Bone marrow (tissue), 2 donors: ENCODE measurements at regions not wholly inside any gene's neighbourhood (a gene's known extent, or its start where the extent isn't known, plus 50 kb on each side); places are given as distances from the start of the nearest gene placed in this dataset.

Experiments used
- DNase-seq, 2 donors: peaks; one replicate each; lab custom pipeline; 2025; lab: John Stamatoyannopoulos, UW

- DNase-seq, result no peak
These were observed 402.3 kb downstream of the LRRC70 start for GRCh38 chr5:62980884-62981283.

- DNase-seq, result no peak
These were observed 400.9 kb downstream of the LRRC70 start for GRCh38 chr5:62979472-62979871.

GRCh38 chr5:62977661-62978060 is 399.0 kb downstream of the LRRC70 start:
- DNase-seq, result no peak

GRCh38 chr5:62974623-62975022 is 396.0 kb downstream of the LRRC70 start:
- DNase-seq, result no peak

GRCh38 chr5:62969409-62970120 is 390.9 kb downstream of the LRRC70 start:
- DNase-seq, result no peak

- DNase-seq, result no peak
These were observed 385.8 kb downstream of the LRRC70 start for GRCh38 chr5:62964428-62964827.

- no peak for DNase-seq
These were observed 382.2 kb downstream of the LRRC70 start for GRCh38 chr5:62960781-62961180.

GRCh38 chr5:62956597-62956996 is 378.0 kb downstream of the LRRC70 start:
- no peak for DNase-seq

- no peak for DNase-seq
These were observed 376.0 kb downstream of the LRRC70 start for GRCh38 chr5:62954578-62954977.

GRCh38 chr5:62948301-62948700 is 369.7 kb downstream of the LRRC70 start:
- DNase-seq, result no peak

- no peak for DNase-seq
These were observed 363.8 kb downstream of the LRRC70 start for GRCh38 chr5:62942384-62942783.

- DNase-seq, result no peak
These were observed 360.3 kb downstream of the LRRC70 start for GRCh38 chr5:62938927-62939326.

GRCh38 chr5:62937661-62938558 is 359.3 kb downstream of the LRRC70 start:
- no peak for DNase-seq

GRCh38 chr5:62935660-62936059 is 357.0 kb downstream of the LRRC70 start:
- DNase-seq, result no peak

GRCh38 chr5:62934319-62934718 is 355.7 kb downstream of the LRRC70 start:
- no peak for DNase-seq

GRCh38 chr5:62933261-62933660 is 354.6 kb downstream of the LRRC70 start:
- DNase-seq, result no peak

- DNase-seq, result no peak
These were observed 352.7 kb downstream of the LRRC70 start for GRCh38 chr5:62931153-62931950.

- no peak for DNase-seq
These were observed 343.6 kb downstream of the LRRC70 start for GRCh38 chr5:62922191-62922590.

GRCh38 chr5:62920856-62921255 is 342.2 kb downstream of the LRRC70 start:
- no peak for DNase-seq

- DNase-seq, result no peak
These were observed 330.7 kb downstream of the LRRC70 start for GRCh38 chr5:62909326-62909725.

GRCh38 chr5:62902126-62902525 is 323.5 kb downstream of the LRRC70 start:
- DNase-seq, result no peak

GRCh38 chr5:62900976-62901375 is 322.4 kb downstream of the LRRC70 start:
- no peak for DNase-seq
